IPS-NIHi7 (cell line): ENCODE measurements at regions not wholly inside any gene's neighbourhood (a gene's known extent, or its start where the extent isn't known, plus 50 kb on each side); places are given as distances from the start of the nearest gene placed in this dataset.

Source experiments
- DNase-seq: peaks from one replicate; pipeline ENCODE4 v3.0.0; 2012; ENCODE audit warnings: mixed read lengths; ENCODE audit errors: extremely low spot score

GRCh38 chr10:121232494-121232893 lies 365.8 kb downstream of the FGFR2 start:
- DNase-seq: no peak

GRCh38 chr10:121235692-121236091 lies 362.6 kb downstream of the FGFR2 start:
- DNase-seq: no peak

DNA sequence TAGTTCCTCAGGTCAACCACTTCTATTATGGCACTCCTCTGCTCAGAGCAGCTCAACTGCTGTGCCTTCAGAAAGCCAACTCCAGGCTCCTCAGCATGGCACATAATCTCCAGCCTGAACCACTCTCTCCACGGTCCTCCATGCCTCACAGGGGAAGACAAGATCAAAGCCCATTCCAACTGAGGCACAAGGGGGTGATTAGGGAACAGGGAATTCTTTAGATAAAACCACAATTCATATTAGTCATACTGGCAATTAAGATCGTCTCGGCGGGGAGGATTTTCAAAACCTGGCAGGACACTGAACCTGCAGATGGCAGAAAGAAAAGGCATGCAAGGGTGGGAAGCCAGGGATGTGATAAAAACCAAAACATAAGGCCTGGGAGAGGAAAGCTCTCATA lies 361.6 kb downstream of the FGFR2 start:
- no peak for DNase-seq

GRCh38 chr10:121237718-121238117 lies 360.5 kb downstream of the FGFR2 start:
- peak; percentile 26 for DNase-seq

DNA sequence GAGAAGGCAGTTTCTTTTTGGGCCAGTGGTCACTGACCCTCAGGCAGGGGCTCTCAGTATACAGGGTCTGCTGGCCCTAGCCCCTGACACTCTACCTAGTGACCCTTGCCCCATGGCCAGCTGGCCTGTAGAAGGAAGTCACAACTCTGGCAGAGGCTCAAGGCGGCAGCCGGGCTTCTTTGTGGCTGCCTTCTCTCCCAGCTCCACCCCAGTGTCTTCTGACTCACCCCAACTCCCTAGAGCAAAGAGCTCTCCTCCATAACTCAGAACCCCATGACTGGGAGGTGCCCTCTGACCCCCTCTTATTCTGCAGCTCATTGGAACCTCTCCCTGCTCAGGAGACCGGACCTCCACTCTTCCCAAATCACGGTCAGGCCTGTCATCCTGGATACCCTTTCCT lies 358.2 kb downstream of the FGFR2 start:
- no peak for DNase-seq

DNA sequence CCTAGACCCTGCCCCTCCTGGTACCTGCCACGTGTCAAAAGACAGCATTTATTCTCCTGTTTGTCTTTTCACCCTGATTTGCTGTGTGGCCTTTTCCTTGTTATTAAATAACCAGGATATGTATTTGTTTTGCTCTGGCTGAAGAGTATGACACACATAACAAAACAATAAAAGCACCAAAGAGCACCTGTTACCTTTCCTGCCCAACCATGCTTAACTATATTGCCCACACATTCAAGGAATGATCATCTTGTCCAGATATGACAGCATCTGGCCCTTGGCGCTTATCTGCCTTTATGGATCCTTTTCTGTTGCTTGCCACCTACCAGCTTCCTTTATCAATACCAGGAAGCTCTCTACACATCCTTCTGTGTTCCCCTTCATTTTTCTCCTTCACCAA lies 357.7 kb downstream of the FGFR2 start:
- no peak for DNase-seq

- DNase-seq: no peak
These were observed 356.9 kb downstream of the FGFR2 start for GRCh38 chr10:121241337-121241736.

- DNase-seq: no peak
These were observed 355.3 kb downstream of the FGFR2 start for GRCh38 chr10:121242741-121243608.

DNA sequence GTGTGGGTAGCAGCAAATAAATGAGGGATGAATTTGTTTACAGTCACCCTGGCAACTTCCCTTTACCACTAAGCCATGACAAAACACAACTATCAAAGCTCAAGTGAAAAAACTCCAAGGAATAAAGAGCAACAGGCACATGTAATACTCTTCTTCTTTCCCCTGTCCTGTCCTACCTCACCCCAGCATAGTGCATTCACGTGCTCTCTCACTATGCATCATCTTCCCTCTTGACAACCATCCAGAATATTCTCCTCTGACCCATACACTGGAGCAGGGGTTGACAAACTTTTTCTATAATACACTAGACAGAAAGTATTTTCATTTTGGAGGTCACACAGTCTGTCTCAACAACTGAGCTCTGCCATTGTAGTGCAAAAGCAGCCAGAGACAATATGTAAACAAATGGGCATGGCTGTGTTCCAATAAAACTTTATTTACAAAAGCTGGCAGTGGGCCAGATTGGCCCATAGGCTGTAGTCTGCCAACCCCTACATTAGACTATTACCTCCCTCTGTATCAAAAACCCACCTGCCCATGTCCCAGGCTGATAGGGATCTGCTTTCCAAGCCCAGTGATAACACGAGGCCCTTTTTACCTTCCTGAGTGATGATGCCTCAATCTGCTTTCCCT lies 354.5 kb downstream of the FGFR2 start:
- DNase-seq: no peak

GRCh38 chr10:121244818-121245217 lies 353.4 kb downstream of the FGFR2 start:
- DNase-seq: no peak

DNA sequence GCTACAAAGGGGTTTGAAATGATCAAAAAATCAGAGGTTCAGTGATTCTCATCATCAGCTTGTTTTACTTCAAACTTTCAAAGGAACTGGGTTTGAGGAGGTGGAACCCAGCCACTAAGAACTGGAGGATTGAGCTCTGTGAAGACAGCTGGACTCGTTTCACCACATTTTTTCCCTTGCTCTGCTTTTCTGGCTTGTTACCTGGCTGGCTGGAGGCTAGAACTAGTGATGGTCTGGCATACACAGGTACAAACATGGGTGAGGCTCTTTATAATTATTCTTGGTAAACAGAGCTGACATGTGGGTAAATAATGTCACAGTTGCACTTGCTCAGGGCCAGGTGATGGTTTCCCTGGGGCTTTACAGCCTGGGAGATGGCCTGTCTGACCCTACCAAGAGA lies 352.5 kb downstream of the FGFR2 start:
- no peak for DNase-seq

DNA sequence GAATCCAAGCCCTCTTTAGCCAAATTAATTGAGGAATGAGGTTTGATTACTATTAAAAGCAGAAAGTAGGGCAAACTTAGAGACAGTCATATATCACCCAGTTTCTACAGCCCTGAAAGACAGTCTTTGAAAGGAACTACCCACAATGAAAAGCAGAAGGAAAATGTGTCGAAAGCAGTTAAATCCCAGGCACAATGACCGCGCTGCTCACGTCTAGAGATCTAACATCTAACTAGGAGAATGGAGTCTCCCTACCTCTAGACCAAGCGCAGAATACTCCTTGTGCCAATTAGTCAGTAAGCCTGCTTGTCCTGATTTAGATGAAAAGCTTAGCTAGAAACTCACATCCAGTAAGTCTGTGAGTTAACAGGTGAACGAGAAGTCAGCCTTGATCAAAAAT lies 350.0 kb downstream of the FGFR2 start:
- no peak for DNase-seq

- no peak for DNase-seq
These were observed 347.1 kb downstream of the FGFR2 start for GRCh38 chr10:121250995-121251764.

DNA sequence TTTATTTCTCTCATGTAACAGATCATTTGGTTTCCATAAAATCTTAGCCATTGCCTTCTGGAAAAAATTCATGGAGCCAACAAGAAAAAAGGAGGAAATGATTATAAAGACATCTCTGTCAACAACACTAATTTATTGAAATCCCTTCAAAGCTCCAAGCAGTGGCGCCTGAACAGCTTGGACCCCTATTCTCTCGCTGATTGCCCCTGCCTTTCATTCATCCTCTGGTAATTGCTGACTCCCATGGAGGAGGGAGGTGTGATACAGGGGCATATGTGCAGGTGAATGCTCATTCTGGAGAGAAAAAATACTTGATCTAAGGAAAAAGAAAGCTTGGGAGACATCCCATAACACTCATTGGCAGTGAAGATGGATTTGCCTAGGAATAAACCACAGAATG lies 345.5 kb downstream of the FGFR2 start:
- no peak for DNase-seq

- no peak for DNase-seq
These were observed 337.9 kb downstream of the FGFR2 start for GRCh38 chr10:121260377-121260776.

DNA sequence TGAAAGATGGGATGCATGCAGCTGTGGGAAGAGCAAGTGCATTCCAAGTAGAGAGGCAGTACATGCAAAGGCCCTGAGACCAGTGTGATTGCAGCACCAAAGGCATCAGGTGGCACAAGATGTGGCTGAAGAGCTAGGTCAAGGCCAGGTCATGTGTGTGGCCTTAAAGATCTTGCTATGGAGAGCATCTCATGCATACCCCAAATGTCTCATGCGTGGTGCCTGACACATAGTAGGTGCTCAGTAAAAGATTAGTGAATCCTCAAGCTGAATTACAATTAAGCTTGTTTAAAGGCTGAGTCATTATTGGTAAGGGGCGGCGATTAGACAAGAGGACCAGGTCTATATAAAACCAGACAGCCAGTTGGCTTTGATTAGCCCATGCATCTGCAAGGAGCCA lies 336.6 kb downstream of the FGFR2 start:
- no peak for DNase-seq

DNA sequence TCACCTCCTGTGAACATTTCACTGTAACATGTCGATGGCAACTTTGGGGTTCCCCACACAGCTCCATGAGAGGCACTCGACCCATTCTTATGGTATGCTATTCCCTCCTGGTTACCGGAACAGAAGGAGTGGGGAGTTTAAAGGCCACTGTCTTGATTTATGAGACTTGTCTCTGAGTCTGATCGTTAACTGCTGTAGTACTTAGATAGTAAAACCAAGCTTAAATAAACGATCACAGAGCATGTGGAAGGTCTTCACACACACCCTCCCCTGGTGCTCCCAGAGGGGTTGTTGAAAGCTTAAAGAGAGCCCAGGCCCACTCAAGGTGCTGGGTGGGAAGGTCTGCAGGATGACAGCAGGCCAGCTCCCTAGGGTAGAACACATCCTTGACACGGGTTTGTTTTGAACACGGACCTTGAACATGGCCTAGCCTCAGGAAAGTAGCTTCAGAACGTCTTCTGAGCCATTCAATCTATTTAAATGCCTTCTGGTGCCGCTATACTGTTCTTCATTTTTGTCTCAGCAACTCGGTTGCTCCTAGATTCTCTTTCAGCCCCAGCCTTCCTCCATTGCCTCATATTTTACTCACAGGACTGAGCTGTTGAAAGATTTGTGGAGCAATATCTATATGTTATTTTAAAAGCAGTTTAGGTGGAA lies 335.3 kb downstream of the FGFR2 start:
- DNase-seq: no peak

GRCh38 chr10:121263431-121263783 lies 334.8 kb downstream of the FGFR2 start:
- DNase-seq: no peak

DNA sequence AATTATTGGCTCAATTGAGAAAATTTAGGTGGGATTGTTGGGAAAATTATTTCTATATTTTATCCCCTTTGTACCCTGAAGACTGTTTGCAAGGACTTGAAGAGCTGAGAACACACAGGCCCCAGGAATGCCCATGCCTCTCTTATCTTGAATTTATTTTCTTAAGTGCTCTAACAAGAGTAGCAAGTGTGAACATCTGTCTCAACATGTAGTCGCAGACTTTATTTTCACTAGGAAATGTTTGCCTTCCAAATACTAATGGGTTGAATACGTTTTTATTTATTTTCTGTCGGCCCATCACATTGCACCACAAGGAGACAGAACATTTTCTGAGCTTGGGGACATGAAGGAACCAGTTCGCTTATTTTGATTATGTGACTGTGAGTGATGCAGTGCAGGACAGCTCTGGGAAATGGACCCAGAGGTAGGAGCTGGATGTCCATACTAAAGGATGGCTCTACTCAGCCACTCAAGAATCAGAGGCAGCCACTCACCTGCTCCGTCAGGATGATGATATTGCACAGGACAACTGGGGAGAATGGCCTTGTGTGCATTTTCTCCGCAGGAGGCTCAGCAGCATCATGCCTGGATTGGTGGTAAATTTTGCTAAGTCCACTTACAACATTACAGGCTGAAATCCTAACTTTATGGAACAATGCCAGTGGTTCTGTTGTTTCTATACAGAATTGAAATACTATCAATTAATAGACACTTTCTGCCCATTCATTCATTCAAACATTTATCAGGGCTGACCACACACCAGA lies 332.7 kb downstream of the FGFR2 start:
- no peak for DNase-seq

DNA sequence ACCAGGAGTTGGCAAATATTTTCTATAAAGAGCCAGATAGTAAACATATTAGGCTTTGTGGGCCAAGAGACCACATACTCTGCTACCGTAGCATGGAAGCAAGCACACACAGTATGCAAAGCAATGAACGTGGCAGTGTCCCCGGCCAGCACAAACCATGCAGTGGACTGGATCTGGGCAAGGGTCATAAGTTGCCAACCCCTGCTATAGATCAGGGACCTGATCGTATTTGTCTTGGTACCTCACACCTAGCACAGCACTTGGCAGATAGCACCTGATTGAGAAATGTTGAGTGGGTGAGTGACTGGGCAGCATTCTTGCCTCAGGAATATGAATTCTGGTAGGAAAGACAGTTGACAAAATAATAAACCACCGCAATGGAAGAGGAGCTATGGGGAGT lies 331.9 kb downstream of the FGFR2 start:
- no peak for DNase-seq

GRCh38 chr10:121267236-121268003 lies 330.8 kb downstream of the FGFR2 start:
- DNase-seq: no peak
